BLaER1 treated with 17β-estradiol and CSF1 and Interleukin-3, amounts not matched to agents 10 nM and 100 nM (cell line): ENCODE measurements at regions not wholly inside any gene's neighbourhood (a gene's known extent, or its start where the extent isn't known, plus 50 kb on each side); places are given as distances from the start of the nearest gene placed in this dataset.

Experiments
- H3K27ac ChIP-seq, 11 experiments: shearing (Covaris generic); formaldehyde crosslinking; 2 replicates each; pipeline ENCODE4 v1.8.1; 2022
- H3K27me3 ChIP-seq, 11 experiments: shearing (Covaris generic); formaldehyde crosslinking; 2 replicates each; pipeline ENCODE4 v1.8.1; 2022
- H3K36me3 ChIP-seq, 11 experiments: shearing (Covaris generic); formaldehyde crosslinking; 2 replicates each; pipeline ENCODE4 v1.8.1; 2022
- H3K4me1 ChIP-seq, 10 experiments: shearing (Covaris generic); formaldehyde crosslinking; 2 replicates each; pipeline ENCODE4 v1.8.1; 2022
- H3K4me2 ChIP-seq, 11 experiments: shearing (Covaris generic); formaldehyde crosslinking; 2 replicates each; pipeline ENCODE4 v1.8.1; 2022
- H3K4me3 ChIP-seq, 10 experiments: shearing (Covaris generic); formaldehyde crosslinking; 2 replicates each; pipeline ENCODE4 v1.8.1; 2022
- H3K9ac ChIP-seq, 11 experiments: shearing (Covaris generic); formaldehyde crosslinking; 2 replicates each; pipeline ENCODE4 v1.8.1; 2022
- H3K9me3 ChIP-seq, 11 experiments: shearing (Covaris generic); formaldehyde crosslinking; replicated peaks in 1 of 11; 2 replicates each; pipeline ENCODE4 v1.8.1; 2022
- H4K20me1 ChIP-seq, 11 experiments: shearing (Covaris generic); formaldehyde crosslinking; 2 replicates each; pipeline ENCODE4 v1.8.1; 2022
- Cebpa-rat ChIP-seq, 11 experiments: shearing (Covaris generic); IDR thresholded peaks; 2 replicates each; pipeline ENCODE4 v1.8.1; 2022

DNA sequence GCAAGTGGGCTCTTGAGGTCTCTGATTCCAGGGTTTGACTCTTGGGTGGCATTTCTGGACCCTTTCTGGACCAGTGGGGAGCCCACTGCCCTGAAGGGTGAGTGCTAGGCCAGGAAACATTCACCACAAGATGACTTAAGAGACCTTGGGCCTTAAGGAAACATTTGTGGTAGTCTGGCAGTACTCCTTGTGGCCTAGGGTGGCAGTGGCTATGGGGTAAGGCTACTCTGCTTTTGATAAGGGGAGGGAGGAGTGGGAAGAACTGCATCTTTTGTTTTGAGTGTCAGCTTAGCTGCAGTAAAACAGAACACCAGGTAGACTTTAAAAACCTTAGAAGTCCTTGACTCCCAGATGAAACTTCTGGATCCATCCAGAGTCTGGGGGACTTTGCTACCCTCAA, 529.3 kb upstream of the LRRC7 start:
- H3K9ac ChIP-seq = no peak overlapping the region
- no peak overlapping the region for H3K27ac ChIP-seq
- no peak overlapping the region for H3K4me2 ChIP-seq
- TF ChIP-seq Cebpa-rat (IDR thresholded peaks at IDR 0.05) = no peak
- no peak overlapping the region for H3K4me3 ChIP-seq
- H4K20me1 ChIP-seq = no peaks in the 10 kb centered on the region
- H3K36me3 ChIP-seq = no peaks in the 10 kb centered on the region
- H3K4me1 ChIP-seq = no peaks in the 10 kb centered on the region
- no peaks in the 10 kb centered on the region for H3K27me3 ChIP-seq
- H3K9me3 ChIP-seq = peaks cover 3 to 27% (median 16%) of the 10 kb centered on the region in 11 experiments; a peak in 17 of 22 replicates

DNA sequence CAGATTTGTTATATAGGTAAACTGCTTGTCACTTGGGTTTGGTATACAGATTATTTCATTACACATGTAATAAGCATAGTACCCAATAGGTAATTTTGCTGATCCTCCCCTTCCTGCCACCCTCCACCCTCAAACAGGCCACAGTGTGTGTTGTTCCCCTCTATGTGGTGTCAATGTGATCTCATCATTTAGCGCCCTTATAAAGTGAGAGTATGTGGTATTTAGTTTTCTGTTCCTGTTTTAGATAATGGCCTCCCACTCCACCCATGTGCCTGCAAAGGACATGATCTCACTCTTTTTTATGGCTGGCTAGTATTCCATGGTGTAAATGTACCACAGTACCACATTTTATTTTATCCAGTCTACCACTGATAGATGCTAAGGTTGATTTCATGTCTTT, 522.1 kb upstream of the LRRC7 start:
- H4K20me1 ChIP-seq = no peaks in the 10 kb centered on the region
- no peak overlapping the region for H3K4me2 ChIP-seq
- no peak overlapping the region for H3K4me3 ChIP-seq
- no peak overlapping the region for H3K9ac ChIP-seq
- 0 out of 22 replicates have a peak, but pooled peaks cover 0 to 2% (median 0%) of the 10 kb centered on the region in 11 experiments for H3K9me3 ChIP-seq
- no peak for TF ChIP-seq Cebpa-rat (IDR thresholded peaks at IDR 0.05)
- H3K4me1 ChIP-seq = no peaks in the 10 kb centered on the region
- no peaks in the 10 kb centered on the region for H3K36me3 ChIP-seq
- no peak overlapping the region for H3K27ac ChIP-seq
- no peaks in the 10 kb centered on the region for H3K27me3 ChIP-seq

DNA sequence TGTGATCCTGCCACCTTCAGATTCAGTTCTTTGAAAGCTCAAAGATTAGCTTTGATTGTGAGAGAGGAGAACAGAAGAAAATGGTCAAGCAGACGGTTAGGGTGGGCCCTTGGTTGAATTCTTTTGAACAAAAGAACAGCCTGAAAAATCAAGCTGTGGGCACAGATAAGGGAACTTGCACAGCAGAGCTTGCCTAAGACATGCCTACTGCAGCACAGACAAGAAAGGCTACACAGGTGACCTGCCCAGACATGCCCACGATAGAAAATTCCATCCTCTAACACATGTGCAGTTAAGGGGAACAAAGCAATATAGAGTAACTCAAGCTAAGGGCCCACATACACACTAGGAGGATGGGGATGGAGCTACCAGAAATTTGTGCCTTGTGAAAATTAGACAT, 512.5 kb upstream of the LRRC7 start:
- Histone ChIP-seq H3K4me3 (no peak overlapping the region), H3K27me3 (no peaks in the 10 kb centered on the region), H3K36me3 (no peaks in the 10 kb centered on the region), H3K27ac (peak overlapping the region in 9 of 11 experiments; percentile 2 to 47 (median 14); a peak in 10 of 22 replicates), H3K4me2 (peak overlapping the region in 3 of 11 experiments; percentile 6 to 44 (median 41); a peak in 2 of 22 replicates), H3K9me3 (no peaks in the 10 kb centered on the region), H4K20me1 (no peaks in the 10 kb centered on the region), H3K4me1 (peaks cover 0 to 20% (median 2%) of the 10 kb centered on the region in 10 experiments; a peak in 6 of 20 replicates), H3K9ac (no peak overlapping the region)
- no peak for TF ChIP-seq Cebpa-rat (IDR thresholded peaks at IDR 0.05)

DNA sequence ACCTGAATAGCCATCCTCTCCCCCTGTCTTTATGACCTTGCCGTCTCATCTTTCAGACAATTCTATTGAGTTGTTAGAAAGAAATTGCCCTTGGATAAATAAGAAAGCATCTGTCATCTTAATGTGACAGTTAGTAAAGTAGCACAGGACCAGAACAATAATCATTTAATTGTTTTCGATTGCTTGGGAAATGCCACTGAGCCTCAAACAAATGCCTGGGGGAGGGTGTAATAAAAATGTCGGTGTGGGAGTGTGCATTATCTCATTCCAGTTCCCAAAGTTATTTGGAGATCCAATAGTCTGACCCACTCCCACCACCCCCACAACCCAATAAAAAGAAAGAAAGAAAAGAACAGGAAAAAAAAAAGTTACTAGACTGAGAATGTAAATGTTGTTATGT, 509.3 kb upstream of the LRRC7 start:
- Histone ChIP-seq H3K9ac (no peak overlapping the region), H3K27me3 (no peaks in the 10 kb centered on the region), H3K27ac (no peak overlapping the region), H3K4me2 (no peak overlapping the region), H3K36me3 (no peaks in the 10 kb centered on the region), H3K4me1 (peaks cover 0 to 22% (median 2%) of the 10 kb centered on the region in 10 experiments; a peak in 6 of 20 replicates), H3K4me3 (no peak overlapping the region), H4K20me1 (no peaks in the 10 kb centered on the region), H3K9me3 (no peaks in the 10 kb centered on the region)
- no peak for TF ChIP-seq Cebpa-rat (IDR thresholded peaks at IDR 0.05)

DNA sequence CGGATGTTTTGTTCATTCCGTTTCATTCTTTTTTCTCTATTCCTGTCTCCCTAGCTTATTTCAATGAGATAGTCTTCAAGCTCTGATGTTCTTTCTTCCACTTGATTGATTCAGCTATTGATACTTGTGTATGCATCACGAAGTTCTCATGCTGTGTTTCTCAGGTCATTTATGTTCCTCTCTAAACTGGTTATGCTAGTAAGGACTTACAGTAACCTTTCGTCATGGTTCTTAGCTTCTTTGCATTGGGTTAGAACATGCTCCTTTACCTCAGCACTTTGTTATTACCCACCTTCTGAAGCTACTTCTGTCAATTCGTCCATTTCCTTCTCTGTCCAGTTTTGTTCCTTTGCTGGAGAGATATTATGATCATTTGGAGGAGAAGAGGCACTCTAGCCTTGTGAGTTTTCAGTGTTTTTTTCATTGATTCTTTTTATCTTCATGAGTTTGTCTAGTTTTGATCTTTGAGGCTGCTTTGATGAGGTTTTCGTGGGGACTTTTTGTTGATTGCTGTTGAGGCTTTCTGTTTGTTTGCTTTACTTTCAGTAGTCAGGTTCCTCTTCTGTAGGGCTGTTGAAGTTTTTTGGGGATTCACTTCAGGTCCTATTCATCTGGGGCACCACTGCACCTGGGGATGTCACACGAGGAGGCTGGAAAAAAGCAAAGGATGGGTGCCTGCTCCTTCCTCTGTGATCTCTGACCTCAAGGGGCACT, 496.9 kb upstream of the LRRC7 start:
- Histone ChIP-seq H3K4me2 (0 out of 22 replicates have a peak overlapping the region, but pooled peaks of 1 of the 11 experiments have one; percentile 8), H3K9ac (no peak overlapping the region), H4K20me1 (no peaks in the 10 kb centered on the region), H3K4me3 (no peak overlapping the region), H3K36me3 (no peaks in the 10 kb centered on the region), H3K9me3 (peaks cover 0 to 7% (median 0%) of the 10 kb centered on the region in 11 experiments; a peak in 3 of 22 replicates), H3K27me3 (no peaks in the 10 kb centered on the region), H3K4me1 (peaks cover 0 to 4% (median 0%) of the 10 kb centered on the region in 10 experiments; a peak in 1 of 20 replicates), H3K27ac (no peak overlapping the region)
- no peak for TF ChIP-seq Cebpa-rat (IDR thresholded peaks at IDR 0.05)

DNA sequence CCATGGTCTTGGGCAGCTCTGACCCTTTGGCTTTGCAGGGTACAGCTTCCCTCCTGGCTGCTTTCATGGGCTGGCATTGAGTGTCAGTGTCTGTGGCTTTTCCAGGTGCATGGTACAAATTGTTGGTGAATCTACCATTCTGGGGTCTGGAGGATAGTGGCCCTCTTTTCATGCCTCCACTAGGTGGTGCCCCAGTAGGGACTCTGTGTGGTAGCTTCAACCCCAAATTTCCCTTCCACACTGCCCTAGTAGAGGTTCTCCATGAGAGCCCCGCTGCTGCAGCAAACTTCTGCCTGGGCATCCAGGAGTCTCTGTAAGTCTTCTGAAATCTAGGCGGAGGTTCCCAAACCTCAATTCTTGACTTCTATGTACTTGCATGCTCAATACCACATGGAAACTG, 494.5 kb upstream of the LRRC7 start:
- Histone ChIP-seq H3K9ac (no peak overlapping the region), H4K20me1 (no peaks in the 10 kb centered on the region), H3K9me3 (peaks cover 0 to 7% (median 0%) of the 10 kb centered on the region in 11 experiments; a peak in 3 of 22 replicates), H3K4me2 (no peak overlapping the region), H3K36me3 (no peaks in the 10 kb centered on the region), H3K4me3 (no peak overlapping the region), H3K27me3 (no peaks in the 10 kb centered on the region), H3K27ac (no peak overlapping the region), H3K4me1 (peaks cover 0 to 4% (median 0%) of the 10 kb centered on the region in 10 experiments; a peak in 1 of 20 replicates)
- TF ChIP-seq Cebpa-rat (IDR thresholded peaks at IDR 0.05) = no peak

DNA sequence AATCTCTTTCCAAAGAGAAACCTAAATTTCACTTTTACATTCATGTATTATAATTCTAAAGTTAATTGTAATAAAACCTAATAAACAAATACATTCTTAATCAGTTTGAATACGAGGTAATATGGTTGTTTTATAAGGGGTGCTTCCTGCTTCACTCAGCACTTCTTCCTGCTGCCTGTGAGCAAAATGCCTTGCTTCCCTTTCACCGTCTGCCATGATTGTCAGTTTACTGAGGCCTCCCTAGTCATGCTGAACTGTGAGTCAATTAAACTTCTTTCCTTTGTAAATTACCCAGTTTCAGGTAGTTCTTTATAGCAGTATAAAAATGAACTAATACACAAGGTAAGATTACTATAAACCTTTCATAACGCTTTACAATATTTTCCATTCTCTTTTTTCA, 491.1 kb upstream of the LRRC7 start:
- no peak overlapping the region for H3K9ac ChIP-seq
- peaks cover 0 to 7% (median 0%) of the 10 kb centered on the region in 11 experiments; a peak in 3 of 22 replicates for H3K9me3 ChIP-seq
- no peak overlapping the region for H3K4me2 ChIP-seq
- no peaks in the 10 kb centered on the region for H3K4me1 ChIP-seq
- no peaks in the 10 kb centered on the region for H3K36me3 ChIP-seq
- no peak for TF ChIP-seq Cebpa-rat (IDR thresholded peaks at IDR 0.05)
- H3K27ac ChIP-seq = no peak overlapping the region
- no peaks in the 10 kb centered on the region for H4K20me1 ChIP-seq
- H3K27me3 ChIP-seq = no peaks in the 10 kb centered on the region
- no peak overlapping the region for H3K4me3 ChIP-seq

DNA sequence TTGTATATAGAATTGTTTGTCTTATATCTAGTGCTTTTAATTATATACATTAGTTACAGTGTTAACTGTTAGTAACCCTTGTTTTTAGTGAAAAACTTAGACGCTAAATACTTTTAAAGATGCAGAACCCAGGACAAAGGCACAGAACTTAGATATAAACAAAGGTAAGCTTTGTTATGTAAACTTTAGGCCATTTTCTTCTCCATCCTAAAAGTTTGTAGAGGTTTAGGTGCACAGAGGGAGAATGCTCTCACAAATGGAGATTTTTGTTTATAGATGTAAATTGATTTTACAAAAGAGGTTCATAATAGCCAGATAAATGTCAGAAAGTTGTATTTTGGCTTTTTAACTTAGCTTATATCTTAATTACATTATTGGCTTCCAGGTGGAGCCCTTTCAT, 490.5 kb upstream of the LRRC7 start:
- Histone ChIP-seq H3K27me3 (no peaks in the 10 kb centered on the region), H3K9me3 (peaks cover 0 to 7% (median 0%) of the 10 kb centered on the region in 11 experiments; a peak in 3 of 22 replicates), H3K4me3 (no peak overlapping the region), H3K27ac (no peak overlapping the region), H4K20me1 (no peaks in the 10 kb centered on the region), H3K36me3 (no peaks in the 10 kb centered on the region), H3K9ac (no peak overlapping the region), H3K4me2 (no peak overlapping the region), H3K4me1 (no peaks in the 10 kb centered on the region)
- no peak for TF ChIP-seq Cebpa-rat (IDR thresholded peaks at IDR 0.05)

DNA sequence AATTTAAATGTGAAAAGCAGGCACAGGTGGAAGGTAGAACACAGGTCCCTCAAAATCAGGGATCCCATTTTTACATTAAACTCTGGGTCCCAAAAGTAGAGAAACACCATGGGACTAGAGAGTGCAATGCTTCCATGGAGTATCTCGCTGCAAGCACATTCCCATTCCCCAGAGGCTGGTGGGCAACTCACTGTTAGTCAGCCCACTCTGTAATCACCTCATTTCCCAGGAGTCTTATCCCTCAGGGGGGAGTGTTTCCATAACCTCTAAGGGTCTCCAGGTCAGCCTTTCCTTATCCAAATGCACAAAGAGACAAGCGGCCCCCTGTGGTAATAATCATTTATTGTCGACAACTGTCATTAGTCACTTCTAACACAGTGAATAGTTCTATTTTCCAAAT, 490.1 kb upstream of the LRRC7 start:
- peaks cover 0 to 7% (median 0%) of the 10 kb centered on the region in 11 experiments; a peak in 3 of 22 replicates for H3K9me3 ChIP-seq
- H3K9ac ChIP-seq = no peak overlapping the region
- no peak overlapping the region for H3K4me2 ChIP-seq
- H3K4me1 ChIP-seq = no peaks in the 10 kb centered on the region
- no peaks in the 10 kb centered on the region for H3K36me3 ChIP-seq
- no peak overlapping the region for H3K27ac ChIP-seq
- no peaks in the 10 kb centered on the region for H3K27me3 ChIP-seq
- no peaks in the 10 kb centered on the region for H4K20me1 ChIP-seq
- no peak for TF ChIP-seq Cebpa-rat (IDR thresholded peaks at IDR 0.05)
- no peak overlapping the region for H3K4me3 ChIP-seq

DNA sequence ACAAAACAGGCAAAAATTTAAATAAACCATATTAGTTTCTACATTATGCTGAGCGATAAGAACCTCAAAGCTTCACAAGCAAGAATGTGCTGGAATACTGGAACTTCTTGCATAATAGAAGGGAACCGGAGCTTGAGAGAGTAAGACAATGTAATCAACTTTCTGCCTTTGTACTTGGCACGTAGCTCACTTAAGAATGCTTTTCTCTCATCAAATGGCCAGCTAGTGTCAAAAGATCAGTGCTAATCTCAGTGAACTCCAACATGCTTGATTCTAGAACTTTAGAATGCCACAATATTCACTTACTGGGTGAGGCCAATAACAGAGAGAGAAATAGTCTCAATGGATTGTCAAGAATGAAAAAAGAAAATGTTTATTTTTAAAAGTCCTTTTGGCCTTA, 486.1 kb upstream of the LRRC7 start:
- Histone ChIP-seq H3K4me1 (no peaks in the 10 kb centered on the region), H3K27me3 (no peaks in the 10 kb centered on the region), H3K36me3 (no peaks in the 10 kb centered on the region), H3K9ac (no peak overlapping the region), H3K27ac (no peak overlapping the region), H4K20me1 (no peaks in the 10 kb centered on the region), H3K4me2 (no peak overlapping the region), H3K4me3 (no peak overlapping the region), H3K9me3 (no peaks in the 10 kb centered on the region)
- no peak for TF ChIP-seq Cebpa-rat (IDR thresholded peaks at IDR 0.05)
